Psoas muscle (tissue), 7 donors: ENCODE measurements at regions not wholly inside any gene's neighbourhood (a gene's known extent, or its start where the extent isn't known, plus 50 kb on each side); places are given as distances from the start of the nearest gene placed in this dataset.

Source experiments
- ATAC-seq, 4 donors: fragments of 200-7000 bp; cut with Tn5 transposase; one replicate each; pipeline ENCODE4 v1.9.1; 2020; ENCODE audit warnings: moderate library complexity in 3 of 4, mild to moderate bottlenecking in 2 of 4
- DNase-seq, 2 donors: peaks; one replicate each; pipeline ENCODE4 v3.0.0-alpha.2; 2020
- H3K27ac ChIP-seq: fragments of 200-600 bp; one replicate; pipeline ENCODE4 v1.8.0; 2022
- H3K27me3 ChIP-seq, 3 donors: fragments of 200-600 bp in 1 of 3; one replicate each; pipeline versions ENCODE4 v1.6.1 to v1.8.0; 2013 to 2022; ENCODE audit warnings: low read length in 2 of 3, mild to moderate bottlenecking in 2 of 3, moderate library complexity in 1 of 3; ENCODE audit not compliant: insufficient read depth in 3 of 3
- H3K36me3 ChIP-seq, 2 donors: fragments of 200-600 bp in 1 of 2; one replicate each; pipeline versions ENCODE4 v1.6.1 to v1.8.0; 2013 to 2022; ENCODE audit warnings: low read depth in 1 of 2, mild to moderate bottlenecking in 1 of 2, moderate library complexity in 1 of 2; ENCODE audit not compliant: insufficient read depth in 1 of 2
- H3K4me1 ChIP-seq: fragments of 200-600 bp; one replicate; pipeline ENCODE4 v1.8.0; 2022
- H3K4me3 ChIP-seq: fragments of 200-600 bp; one replicate; pipeline ENCODE4 v1.8.0; 2022; ENCODE audit warnings: mild to moderate bottlenecking
- H3K9me3 ChIP-seq: fragments of 200-600 bp; one replicate; pipeline ENCODE4 v1.8.0; 2022
- WGBS, 3 donors: extraction: QIAGEN DNeasy Blood & Tissue Kit; methylation state at CpG; one replicate each; pipeline versions ENCODE4 v1.1.6 to v1.1.7; 2013; 5-methylcytosine and 5-hydroxymethylcytosine counted together
- intact Hi-C, 2 donors: fragments of 100-400 bp; cut with DNase I; formaldehyde crosslinking; loops; one replicate each; pipeline versions ENCODE4 v1.11.0 to v1.14.2; 2022
- TF ChIP-seq, protein P1 (sequence below): fragments of 200-600 bp; IDR thresholded peaks from one replicate; pipeline ENCODE4 v1.8.0; 2022; ENCODE audit warnings: antibody characterized with exemption
- donor health status: healthy with polysubstance abuse.
- donor health status: DM: no; HTN: no; CAD: no; lungs with moderate emphysema.
- donor health status: Bipolar disorder and iron deficiency.
- donor health status: healthy.
- donor health status: DM: yes; HTN: yes; CAD: no.
- donor health status: DM: no; HTN: no; CAD: no.
- donor health status: DM: yes; HTN: yes; CAD: no.

DNA sequence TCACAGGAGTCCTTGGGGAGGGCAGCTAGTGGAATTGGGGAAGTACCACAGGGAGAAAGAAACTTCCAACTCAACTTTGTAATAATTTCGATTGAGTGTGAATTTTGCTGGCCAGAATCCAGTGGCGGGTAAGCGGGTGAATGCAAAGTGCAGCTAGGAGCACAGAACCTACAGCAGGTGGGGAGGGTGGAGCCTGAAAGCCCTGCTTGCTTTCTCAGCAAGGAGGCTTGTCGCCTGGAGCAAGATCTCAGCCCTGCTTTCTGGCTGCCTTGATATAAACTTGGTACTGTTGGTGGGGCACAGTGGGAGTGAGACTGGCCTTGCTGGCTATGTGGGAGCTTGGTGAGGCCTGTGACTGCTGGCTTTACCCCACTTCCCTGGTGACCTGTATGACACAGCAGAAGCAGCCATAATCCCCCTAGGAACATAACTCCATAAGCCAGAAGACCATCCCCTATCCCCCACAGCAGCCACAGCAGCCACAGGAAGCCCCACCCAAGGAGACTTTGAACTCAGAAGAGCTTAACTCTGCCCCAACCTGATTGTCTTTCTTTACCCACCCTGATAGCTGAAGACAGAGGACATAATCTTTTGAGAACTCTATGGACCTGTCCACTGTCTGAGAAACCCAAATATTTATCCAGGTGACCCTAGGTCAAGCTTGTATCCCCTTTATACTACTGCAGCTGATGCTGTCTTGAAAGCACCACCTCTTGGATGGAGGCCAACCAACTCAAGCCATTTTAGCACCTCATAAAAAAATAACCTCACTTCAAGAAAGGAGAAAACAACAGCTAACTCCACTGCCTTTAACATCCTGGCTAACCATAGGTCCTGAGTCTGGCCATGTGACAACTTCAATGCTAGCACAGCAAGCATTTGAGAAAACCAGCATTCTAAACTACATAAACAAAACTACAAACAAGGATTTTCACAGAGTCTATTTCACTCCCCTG is 87.2 kb upstream of the PDE5A start:
- intact Hi-C loops = no loop called here
- TF ChIP-seq, protein P1, sequence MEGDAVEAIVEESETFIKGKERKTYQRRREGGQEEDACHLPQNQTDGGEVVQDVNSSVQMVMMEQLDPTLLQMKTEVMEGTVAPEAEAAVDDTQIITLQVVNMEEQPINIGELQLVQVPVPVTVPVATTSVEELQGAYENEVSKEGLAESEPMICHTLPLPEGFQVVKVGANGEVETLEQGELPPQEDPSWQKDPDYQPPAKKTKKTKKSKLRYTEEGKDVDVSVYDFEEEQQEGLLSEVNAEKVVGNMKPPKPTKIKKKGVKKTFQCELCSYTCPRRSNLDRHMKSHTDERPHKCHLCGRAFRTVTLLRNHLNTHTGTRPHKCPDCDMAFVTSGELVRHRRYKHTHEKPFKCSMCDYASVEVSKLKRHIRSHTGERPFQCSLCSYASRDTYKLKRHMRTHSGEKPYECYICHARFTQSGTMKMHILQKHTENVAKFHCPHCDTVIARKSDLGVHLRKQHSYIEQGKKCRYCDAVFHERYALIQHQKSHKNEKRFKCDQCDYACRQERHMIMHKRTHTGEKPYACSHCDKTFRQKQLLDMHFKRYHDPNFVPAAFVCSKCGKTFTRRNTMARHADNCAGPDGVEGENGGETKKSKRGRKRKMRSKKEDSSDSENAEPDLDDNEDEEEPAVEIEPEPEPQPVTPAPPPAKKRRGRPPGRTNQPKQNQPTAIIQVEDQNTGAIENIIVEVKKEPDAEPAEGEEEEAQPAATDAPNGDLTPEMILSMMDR = no peak
- H3K36me3 ChIP-seq = no peaks in the 10 kb centered on the region
- 82 to 85% (median 84%) methylated on average over 4 of the region's 4 CpGs for WGBS, 3 donors
- ATAC-seq (no peak), DNase-seq (no peak)
- no peaks in the 10 kb centered on the region for H3K27me3 ChIP-seq
- no peaks in the 10 kb centered on the region for H3K4me1 ChIP-seq
- no peak overlapping the region for H3K4me3 ChIP-seq
- peaks cover 13% of the 10 kb centered on the region for H3K9me3 ChIP-seq
- no peak overlapping the region for H3K27ac ChIP-seq

DNA sequence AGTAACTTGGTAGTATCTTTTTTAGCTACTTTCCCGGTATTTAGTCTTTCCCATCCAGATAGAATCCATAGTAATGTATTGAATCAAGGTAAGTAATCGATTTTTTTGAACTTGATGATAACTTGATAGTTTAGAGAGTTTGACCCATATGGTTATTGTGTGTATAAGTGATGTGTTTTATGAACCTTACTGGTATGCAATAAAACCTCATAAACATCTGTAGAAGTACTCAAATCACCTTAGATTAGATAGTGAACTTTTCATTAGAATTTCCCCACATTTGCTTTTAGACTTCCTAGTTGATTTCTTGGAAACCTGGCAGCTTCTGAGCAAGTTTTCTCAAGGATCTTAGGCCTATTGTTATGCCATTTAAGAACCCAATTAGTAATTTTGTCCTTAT is 80.8 kb upstream of the PDE5A start:
- intact Hi-C loops = no loop called here
- TF ChIP-seq, protein P1 = no peak
- H3K36me3 ChIP-seq = no peaks in the 10 kb centered on the region

DNA sequence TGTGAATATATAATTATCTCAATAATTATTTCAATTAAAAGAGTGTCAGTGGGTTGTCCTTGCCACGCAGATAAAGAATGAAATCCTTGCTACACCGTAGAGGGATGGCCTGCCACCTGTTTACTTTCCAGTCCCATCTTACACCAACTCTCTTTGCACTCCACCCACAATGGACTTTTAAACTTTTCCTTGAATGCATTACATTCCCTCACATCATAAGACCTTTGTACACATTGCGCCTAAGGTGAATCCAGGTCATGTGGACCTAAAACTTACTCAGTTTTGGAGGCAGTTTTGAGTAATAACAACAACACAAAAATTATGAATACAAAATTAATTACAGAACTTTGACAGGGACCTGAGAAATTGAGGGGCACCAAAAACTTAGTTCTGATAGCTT is 78.7 kb upstream of the PDE5A start:
- Histone ChIP-seq H3K4me3 (no peak overlapping the region), H3K36me3 (no peaks in the 10 kb centered on the region), H3K27me3 (no peaks in the 10 kb centered on the region), H3K27ac (no peak overlapping the region), H3K9me3 (no peaks in the 10 kb centered on the region), H3K4me1 (no peaks in the 10 kb centered on the region)
- WGBS, 3 donors = 89 to 97% (median 93%) methylated on average over 3 of the region's 3 CpGs
- ATAC-seq = no peak
- intact Hi-C loops = no loop called here
- TF ChIP-seq, protein P1 = no peak
- no peak for DNase-seq

More for the DNA sequence above, 80.8 kb upstream of the PDE5A start:
- no peaks in the 10 kb centered on the region for H3K9me3 ChIP-seq
- no peak for DNase-seq
- H3K4me3 ChIP-seq = no peak overlapping the region
- no peak overlapping the region for H3K27ac ChIP-seq
- WGBS, 3 donors = 82 to 89% (median 84%) methylated on average over 2 of the region's 2 CpGs
- H3K4me1 ChIP-seq = no peaks in the 10 kb centered on the region
- no peaks in the 10 kb centered on the region for H3K27me3 ChIP-seq
- no peak for ATAC-seq

DNA sequence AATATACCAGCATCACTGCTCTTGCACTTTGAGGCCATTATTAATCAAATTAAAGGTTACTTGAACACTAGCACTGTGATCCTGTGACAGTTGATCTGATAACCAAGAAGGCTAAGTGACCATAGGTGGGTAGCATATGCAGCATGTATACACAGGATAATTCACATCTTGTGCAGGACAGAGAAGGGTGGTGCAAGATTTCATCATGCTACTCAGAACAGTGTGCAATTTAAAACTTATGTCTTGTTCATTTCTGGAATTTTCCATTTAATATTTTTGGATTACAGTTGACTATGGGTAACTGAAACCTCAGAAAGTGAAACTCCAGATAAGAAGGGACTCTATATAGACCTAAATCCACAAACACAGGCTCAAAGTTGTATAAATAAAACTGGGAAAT is 78.2 kb upstream of the PDE5A start:
- H3K36me3 ChIP-seq = no peaks in the 10 kb centered on the region
- no peaks in the 10 kb centered on the region for H3K9me3 ChIP-seq
- H3K27me3 ChIP-seq = no peaks in the 10 kb centered on the region
- DNase-seq (no peak), ATAC-seq (no peak)
- H3K27ac ChIP-seq = no peak overlapping the region
- TF ChIP-seq, protein P1 = no peak
- no peak overlapping the region for H3K4me3 ChIP-seq
- H3K4me1 ChIP-seq = no peaks in the 10 kb centered on the region
- intact Hi-C loops = no loop called here
